Adipocyte (in vitro differentiated cells): ENCODE measurements at regions not wholly inside any gene's neighbourhood (a gene's known extent, or its start where the extent isn't known, plus 50 kb on each side); places are given as distances from the start of the nearest gene placed in this dataset.

Experiments
- DNase-seq: peaks from one replicate; pipeline ENCODE4 v3.0.0-alpha.2; 2015; ENCODE audit warnings: low read depth
- H3K27me3 ChIP-seq: replicated peaks from 2 replicates; pipeline ENCODE4 v1.7.0; 2013; ENCODE audit warnings: mild to moderate bottlenecking, low read length, moderate library complexity; ENCODE audit not compliant: control insufficient read depth, insufficient read depth
- H3K36me3 ChIP-seq: 2 replicates; pipeline ENCODE4 v1.7.0; 2013; ENCODE audit warnings: low read length, mild to moderate bottlenecking, moderate library complexity; ENCODE audit not compliant: control insufficient read depth, insufficient read depth, severe bottlenecking
- H3K4me1 ChIP-seq: 2 replicates; pipeline ENCODE4 v1.7.0; 2013; ENCODE audit warnings: mild to moderate bottlenecking, low read length, moderate library complexity; ENCODE audit not compliant: control insufficient read depth, insufficient read depth
- H3K4me3 ChIP-seq: 2 replicates; pipeline ENCODE4 v1.7.0; 2013; ENCODE audit warnings: mild to moderate bottlenecking, low read length, moderate library complexity
- H3K9ac ChIP-seq: 2 replicates; pipeline ENCODE4 v1.7.0; 2013; ENCODE audit warnings: mild to moderate bottlenecking, low read length, moderate library complexity
- H3K9me3 ChIP-seq: 2 replicates; pipeline ENCODE4 v1.7.0; 2013; ENCODE audit warnings: mild to moderate bottlenecking, low read length, moderate library complexity; ENCODE audit not compliant: control insufficient read depth

GRCh38 chr9:16102154-16102553 is 549.3 kb downstream of the CCDC171 start:
- Histone ChIP-seq H3K4me1 (peaks cover 23% of the 10 kb centered on the region), H3K4me3 (no peak overlapping the region), H3K9me3 (no peaks in the 10 kb centered on the region), H3K27me3 (peaks cover 5% of the 10 kb centered on the region), H3K36me3 (no peaks in the 10 kb centered on the region), H3K9ac (no peak overlapping the region)
- DNase-seq = no peak

- Histone ChIP-seq H3K9me3 (no peaks in the 10 kb centered on the region), H3K4me1 (peaks cover 23% of the 10 kb centered on the region), H3K9ac (no peak overlapping the region), H3K36me3 (no peaks in the 10 kb centered on the region), H3K27me3 (no peaks in the 10 kb centered on the region), H3K4me3 (no peak overlapping the region)
- DNase-seq = no peak
These were observed 551.0 kb downstream of the CCDC171 start for GRCh38 chr9:16103620-16104397.

GRCh38 chr9:16105168-16106020 is 552.6 kb downstream of the CCDC171 start:
- H3K4me1 ChIP-seq = peaks cover 16% of the 10 kb centered on the region
- no peak overlapping the region for H3K4me3 ChIP-seq
- no peaks in the 10 kb centered on the region for H3K36me3 ChIP-seq
- H3K9ac ChIP-seq = no peak overlapping the region
- DNase-seq = peak; percentile 58
- H3K27me3 ChIP-seq = no peaks in the 10 kb centered on the region
- no peaks in the 10 kb centered on the region for H3K9me3 ChIP-seq

- no peak for DNase-seq
- peaks cover 9% of the 10 kb centered on the region for H3K4me1 ChIP-seq
These were observed 553.3 kb downstream of the CCDC171 start for GRCh38 chr9:16106021-16106571.

GRCh38 chr9:16112116-16112515 is 559.3 kb downstream of the CCDC171 start:
- Histone ChIP-seq H3K27me3 (no peaks in the 10 kb centered on the region), H3K36me3 (no peaks in the 10 kb centered on the region), H3K4me3 (no peak overlapping the region), H3K4me1 (no peaks in the 10 kb centered on the region), H3K9ac (no peak overlapping the region), H3K9me3 (peaks cover 7% of the 10 kb centered on the region)
- no peak for DNase-seq

More at GRCh38 chr9:16106021-16106571, 553.3 kb downstream of the CCDC171 start:
- Histone ChIP-seq H3K36me3 (no peaks in the 10 kb centered on the region), H3K4me3 (no peak overlapping the region), H3K9me3 (no peaks in the 10 kb centered on the region), H3K27me3 (no peaks in the 10 kb centered on the region), H3K9ac (no peak overlapping the region)

GRCh38 chr9:16115994-16116393 is 563.2 kb downstream of the CCDC171 start:
- Histone ChIP-seq H3K9me3 (peaks cover 7% of the 10 kb centered on the region), H3K36me3 (no peaks in the 10 kb centered on the region), H3K9ac (no peak overlapping the region), H3K27me3 (no peaks in the 10 kb centered on the region), H3K4me3 (no peak overlapping the region), H3K4me1 (no peaks in the 10 kb centered on the region)
- DNase-seq = no peak

GRCh38 chr9:16118043-16118442 is 565.2 kb downstream of the CCDC171 start:
- Histone ChIP-seq H3K9ac (no peak overlapping the region), H3K9me3 (peaks cover 7% of the 10 kb centered on the region), H3K4me3 (no peak overlapping the region), H3K4me1 (no peaks in the 10 kb centered on the region), H3K27me3 (no peaks in the 10 kb centered on the region), H3K36me3 (no peaks in the 10 kb centered on the region)
- no peak for DNase-seq

GRCh38 chr9:16119261-16120230 is 566.7 kb downstream of the CCDC171 start:
- H3K27me3 ChIP-seq = no peaks in the 10 kb centered on the region

GRCh38 chr9:16120231-16120641 is 567.4 kb downstream of the CCDC171 start:
- peaks cover 1% of the 10 kb centered on the region for H3K4me1 ChIP-seq
- DNase-seq = peak; percentile 69
- no peaks in the 10 kb centered on the region for H3K36me3 ChIP-seq
- peaks cover 2% of the 10 kb centered on the region for H3K9me3 ChIP-seq
- H3K9ac ChIP-seq = no peak overlapping the region
- no peak overlapping the region for H3K4me3 ChIP-seq
- H3K27me3 ChIP-seq = no peaks in the 10 kb centered on the region

More at GRCh38 chr9:16119261-16120230, 566.7 kb downstream of the CCDC171 start:
- no peaks in the 10 kb centered on the region for H3K4me1 ChIP-seq
- no peak overlapping the region for H3K9ac ChIP-seq
- H3K4me3 ChIP-seq = no peak overlapping the region
- no peak for DNase-seq
- H3K36me3 ChIP-seq = no peaks in the 10 kb centered on the region
- peaks cover 7% of the 10 kb centered on the region for H3K9me3 ChIP-seq

GRCh38 chr9:16120727-16121126 is 567.9 kb downstream of the CCDC171 start:
- H3K9ac ChIP-seq = no peak overlapping the region
- H3K36me3 ChIP-seq = no peaks in the 10 kb centered on the region
- DNase-seq = no peak
- no peaks in the 10 kb centered on the region for H3K9me3 ChIP-seq
- no peak overlapping the region for H3K4me3 ChIP-seq
- H3K27me3 ChIP-seq = no peaks in the 10 kb centered on the region
- H3K4me1 ChIP-seq = peaks cover 6% of the 10 kb centered on the region
